ENCODE measurements at regions not wholly inside any gene's neighbourhood (a gene's known extent, or its start where the extent isn't known, plus 50 kb on each side); places are given as distances from the start of the nearest gene placed in this dataset.

GRCh38 chr2:611519-611918, 65.7 kb downstream of the TMEM18 start:
- no peak for DNase-seq

DNA sequence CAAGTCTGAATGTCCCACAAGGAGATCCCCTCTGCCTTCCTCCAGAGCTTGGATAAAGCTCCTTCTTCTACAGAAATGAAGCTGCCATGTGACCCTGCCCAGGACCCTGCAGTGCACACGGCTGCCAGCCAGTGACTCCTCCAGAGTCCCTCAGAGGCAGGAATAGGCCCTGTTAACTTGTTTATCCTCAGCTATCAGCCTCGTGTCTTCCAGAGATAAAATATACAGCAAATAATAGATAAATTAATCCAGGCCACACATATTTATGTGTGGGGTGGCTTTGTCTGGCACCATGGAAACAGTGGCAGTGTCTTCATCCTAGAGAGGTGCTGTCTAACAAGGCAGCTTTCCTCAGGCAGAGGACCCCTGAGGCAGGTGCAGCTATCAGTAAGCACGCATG, 66.7 kb downstream of the TMEM18 start:
- DNase-seq, result no peak

DNA sequence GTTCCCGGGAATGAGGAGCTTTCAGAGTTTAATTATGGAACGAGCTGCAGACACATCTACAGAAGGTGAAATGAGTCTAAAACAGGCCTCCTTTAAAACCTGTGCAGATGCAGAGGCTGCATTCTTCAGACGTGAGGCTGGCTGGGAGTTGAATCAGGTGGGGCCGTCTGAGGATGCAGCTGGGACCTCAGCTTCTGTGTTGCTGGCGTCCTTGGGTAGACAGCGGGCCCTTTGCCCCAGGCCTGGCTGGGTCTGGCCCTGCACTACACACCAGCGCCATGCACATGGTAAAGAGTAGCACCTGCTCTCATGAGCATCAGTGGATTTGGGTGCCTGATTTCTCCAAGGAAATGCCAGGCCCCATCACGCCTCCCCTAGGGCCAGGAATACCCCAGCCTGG, 67.3 kb downstream of the TMEM18 start:
- no peak for DNase-seq

DNA sequence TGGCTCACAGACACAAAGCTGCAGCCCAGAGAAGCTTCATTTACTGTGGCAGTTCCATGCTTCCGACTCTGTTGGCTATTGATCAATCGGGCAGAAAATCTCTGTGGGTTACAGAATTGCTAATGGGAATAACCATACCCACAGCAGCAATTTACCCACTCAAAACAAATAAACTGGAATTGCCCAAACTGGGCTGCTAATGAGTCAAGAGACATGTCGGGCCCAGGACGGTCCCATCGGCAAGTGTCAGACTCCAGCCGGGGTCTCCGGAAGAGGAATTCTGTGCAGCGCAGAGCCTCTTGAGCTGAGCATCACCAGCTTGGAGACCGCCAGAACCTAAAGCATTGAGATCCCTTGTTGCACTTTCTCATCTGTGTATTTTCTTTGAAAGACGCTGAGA, 67.8 kb downstream of the TMEM18 start:
- DNase-seq, result no peak

DNA sequence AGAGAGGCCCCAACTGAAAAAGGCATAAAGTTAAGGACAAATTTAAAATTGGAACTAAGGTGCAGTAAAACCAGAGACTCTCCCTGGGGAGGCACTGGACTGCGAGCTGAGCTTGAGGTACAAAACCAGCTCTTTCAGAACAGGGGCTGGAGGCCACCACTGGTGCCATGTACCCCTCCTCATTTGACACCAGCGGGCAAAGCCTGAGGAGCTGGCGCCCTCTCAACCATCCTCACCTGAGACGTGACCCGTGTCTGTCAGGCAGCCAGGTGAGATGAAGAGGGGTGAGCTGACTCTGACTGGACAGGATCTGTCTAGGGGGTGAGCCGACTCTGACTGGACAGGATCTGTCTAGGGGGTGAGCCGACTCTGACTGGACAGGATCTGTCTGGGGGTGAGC, 68.5 kb downstream of the TMEM18 start:
- no peak for DNase-seq

DNA sequence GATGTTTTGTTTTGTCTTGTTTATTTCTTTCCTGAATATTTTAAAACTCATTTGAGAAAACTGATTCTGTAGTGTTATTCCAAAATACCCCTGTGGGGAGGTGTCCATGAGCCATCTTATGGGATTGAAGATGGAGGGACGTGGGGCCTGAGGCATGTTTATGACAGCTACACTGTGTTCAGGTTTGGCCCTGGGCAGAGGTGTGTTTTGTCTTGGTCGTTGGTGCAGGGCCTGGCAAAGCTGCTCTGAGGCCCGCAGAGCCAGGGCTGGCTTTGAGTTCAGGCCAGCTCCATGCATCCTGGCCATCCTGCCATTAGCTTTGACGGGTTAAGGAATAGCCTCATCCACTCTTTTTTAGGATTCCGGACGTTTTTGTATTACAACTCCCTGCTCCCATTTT, 68.9 kb downstream of the TMEM18 start:
- DNase-seq, result no peak

GRCh38 chr2:607709-608108, 69.5 kb downstream of the TMEM18 start:
- no peak for DNase-seq

DNA sequence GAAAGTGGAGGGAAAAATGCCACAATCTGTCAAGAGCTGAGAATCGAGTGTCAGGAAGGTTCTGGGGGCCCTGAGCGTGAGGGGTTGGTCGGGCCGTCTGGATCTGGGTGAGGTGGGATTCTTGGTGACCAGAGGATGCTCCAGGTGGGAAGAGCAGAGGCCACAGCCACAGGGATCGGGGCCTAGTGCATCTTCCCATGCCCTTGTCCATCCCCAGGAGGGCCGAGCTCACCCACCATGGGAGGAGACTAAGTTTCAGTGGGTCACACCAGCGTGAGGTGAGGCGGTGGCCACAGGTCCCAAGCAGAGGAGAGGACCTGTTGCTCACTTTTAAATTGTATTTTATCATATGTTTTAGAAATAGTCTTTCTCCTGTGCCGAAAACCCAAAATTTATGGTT, 70.0 kb downstream of the TMEM18 start:
- no peak for DNase-seq

- DNase-seq, result no peak
Measured at GRCh38 chr2:605674-606608, 71.3 kb downstream of the TMEM18 start.

DNA sequence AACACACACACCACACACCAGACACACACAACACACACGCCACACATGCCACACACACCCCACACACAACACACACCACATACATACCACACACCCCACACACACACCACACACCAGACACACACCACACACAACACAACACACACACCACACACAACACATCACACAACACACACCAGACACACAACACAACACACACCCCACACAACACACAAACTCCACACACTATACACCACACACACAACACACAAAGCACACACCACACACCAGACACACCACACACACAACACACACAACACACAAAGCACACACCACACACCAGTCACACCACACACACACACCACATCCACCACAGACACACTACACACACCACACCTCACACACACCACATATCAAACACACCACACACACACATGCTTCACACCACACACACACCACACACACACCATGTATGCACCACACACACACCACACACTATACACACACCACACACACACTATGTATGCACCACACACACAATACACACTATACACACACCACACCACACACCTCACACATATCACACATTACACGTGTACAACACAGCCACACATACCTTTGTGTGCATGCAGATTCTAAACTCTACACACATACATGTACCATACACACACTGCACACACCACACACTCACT, 72.2 kb downstream of the TMEM18 start:
- no peak for DNase-seq

DNA sequence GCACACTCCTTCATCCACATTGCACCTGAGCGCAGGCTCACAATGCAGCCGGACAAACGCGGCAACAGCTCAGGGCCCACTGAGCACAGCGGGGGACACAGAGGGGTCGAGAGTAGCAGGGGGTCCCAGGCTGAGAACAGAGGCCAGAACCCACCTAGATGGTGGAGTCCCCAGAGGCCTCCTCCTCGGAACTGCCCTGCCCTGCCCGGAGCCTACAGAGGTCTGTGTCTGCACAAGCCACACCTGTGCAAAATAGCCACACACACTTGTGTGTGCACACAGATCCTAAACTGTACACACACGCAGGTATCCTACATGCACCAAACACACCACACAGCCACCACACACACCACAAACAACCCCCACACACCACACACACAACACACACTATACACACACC, 72.8 kb downstream of the TMEM18 start:
- DNase-seq, result no peak

GRCh38 chr2:603869-604268, 73.3 kb downstream of the TMEM18 start:
- no peak for DNase-seq

DNA sequence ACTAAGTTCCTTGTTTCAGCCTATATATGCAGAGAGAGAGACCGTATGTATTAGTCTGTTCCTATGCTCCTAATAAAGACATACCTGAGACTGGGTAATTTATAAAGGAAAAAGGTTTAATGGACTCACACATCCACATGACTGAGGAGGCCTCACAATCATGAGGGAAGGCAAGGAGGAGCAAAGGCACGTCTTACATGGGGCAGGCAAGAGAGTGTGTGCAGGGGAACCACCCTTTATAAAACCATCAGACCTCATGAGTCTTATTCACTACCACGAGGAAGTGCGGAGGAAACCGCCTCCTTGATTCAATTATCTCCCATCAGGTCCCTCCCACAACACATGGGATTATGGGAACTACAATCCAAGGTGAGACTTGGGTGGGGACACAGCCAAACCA, 73.8 kb downstream of the TMEM18 start:
- no peak for DNase-seq

- no peak for DNase-seq
Measured at GRCh38 chr2:602571-603359, 74.4 kb downstream of the TMEM18 start.

DNA sequence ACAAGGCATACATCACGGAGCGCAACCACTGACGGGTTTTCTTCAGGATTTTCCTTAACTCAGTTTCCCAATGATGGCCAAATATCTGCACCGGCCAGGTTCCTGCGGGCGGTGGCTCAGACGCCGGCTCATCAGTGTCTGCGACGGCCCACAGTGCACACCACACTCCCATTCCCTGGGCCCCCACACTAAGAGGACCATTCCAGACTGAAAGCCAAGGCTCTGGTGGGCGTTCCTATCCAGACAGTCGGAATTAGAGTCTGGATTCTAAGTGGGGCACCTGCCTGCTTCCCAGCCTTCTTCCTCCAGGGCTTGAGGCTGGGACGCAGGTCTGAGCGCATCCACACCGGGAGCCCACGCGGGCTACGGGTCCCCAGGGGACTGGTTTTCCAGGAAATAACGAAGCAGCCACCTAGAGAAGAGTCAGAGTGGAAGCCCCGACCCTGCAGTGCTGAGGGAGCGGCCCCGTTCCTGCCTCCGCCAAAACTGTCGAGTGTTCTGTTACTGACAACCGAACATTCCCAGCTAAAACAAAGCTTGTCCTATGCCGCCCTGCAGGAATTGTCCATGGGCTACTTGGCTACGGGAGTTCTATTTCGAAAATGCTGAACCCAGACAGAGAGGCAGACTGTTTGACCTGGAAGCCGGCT, 75.3 kb downstream of the TMEM18 start:
- no peak for DNase-seq

- no peak for DNase-seq
Measured at GRCh38 chr2:601387-601698, 75.9 kb downstream of the TMEM18 start.

GRCh38 chr2:600542-601386, 76.4 kb downstream of the TMEM18 start:
- DNase-seq, result no peak

GRCh38 chr2:599601-600000, 77.6 kb downstream of the TMEM18 start:
- DNase-seq, result no peak

- DNase-seq, result no peak
Measured at GRCh38 chr2:598058-598802, 79.0 kb downstream of the TMEM18 start.

DNA sequence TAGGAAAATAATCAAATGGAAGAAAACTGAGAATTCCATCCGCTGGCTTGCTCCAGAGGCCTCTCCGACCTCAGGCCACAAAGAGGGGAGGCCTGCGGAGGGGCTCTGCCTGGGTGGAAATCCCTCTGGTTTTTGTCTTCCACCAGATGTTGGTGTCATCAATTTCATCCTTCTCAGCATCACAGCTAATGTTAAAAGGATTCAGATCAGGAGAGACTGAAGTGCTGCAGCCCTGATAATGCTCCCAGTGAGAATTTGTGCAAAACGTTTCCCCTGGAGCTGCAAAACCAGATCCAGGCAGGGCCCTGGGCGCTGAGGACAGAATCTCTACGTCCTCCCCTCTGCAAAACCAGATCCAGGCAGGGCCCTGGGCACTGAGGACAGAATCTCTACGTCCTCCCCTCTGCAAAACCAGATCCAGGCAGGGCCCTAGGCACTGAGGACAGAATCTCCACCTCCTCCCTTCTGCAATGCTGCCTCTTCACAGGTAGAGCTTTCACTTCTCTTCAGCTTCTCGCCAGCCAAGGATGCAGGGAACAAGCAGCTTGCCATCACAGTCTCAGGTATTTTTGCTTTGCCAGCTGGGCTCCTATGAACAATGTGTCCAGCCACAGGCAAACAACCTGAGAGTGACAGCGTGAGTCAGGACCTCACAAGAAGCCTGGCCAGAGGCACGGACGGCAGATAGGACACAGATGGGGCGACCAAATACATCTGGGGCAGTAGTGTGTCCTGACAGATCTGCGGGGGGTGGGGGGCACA, 81.2 kb downstream of the TMEM18 start:
- no peak for DNase-seq

Measured in activated CD4-positive, alpha-beta T cell treated with anti-CD3 and anti-CD28 coated beads, Interleukin-10, Interleukin-2, amounts not matched to agents 100 ng/mL and 50 ng/mL, durations not matched to agents 16 hours and 8 hours (primary cell).